ENCODE measurements at regions not wholly inside any gene's neighbourhood (a gene's known extent, or its start where the extent isn't known, plus 50 kb on each side); places are given as distances from the start of the nearest gene placed in this dataset.

GRCh38 chr12:27193854-27194544, 50.1 kb upstream of the STK38L start (continued):
- TF ChIP-seq MGA (IDR thresholded peaks at IDR 0.05), result no peak
- no peak for TF ChIP-seq POLR2AphosphoS5 (IDR thresholded peaks at IDR 0.05; ENCODE audit: control insufficient read depth, insufficient read depth, low read depth, low read length)
- no peak for TF ChIP-seq PREB (CRISPR knock-in tag; IDR thresholded peaks at IDR 0.05)
- TF ChIP-seq USF1 (CRISPR knock-in tag; IDR thresholded peaks at IDR 0.05), result no peak
